ENCODE measurements at regions not wholly inside any gene's neighbourhood (a gene's known extent, or its start where the extent isn't known, plus 50 kb on each side); places are given as distances from the start of the nearest gene placed in this dataset.
"Not testable (repeated sequence)": the region's sequence is repeated elsewhere in the genome, so short reads cannot be mapped to it uniquely, and the experiment has no call there.

GRCh38 chr5:158471535-158471924 lies 612.6 kb upstream of the CLINT1 start:
- no peak for DNase-seq

GRCh38 chr5:158470764-158471534 lies 612.0 kb upstream of the CLINT1 start:
- no peak for DNase-seq

GRCh38 chr5:158468444-158468843 lies 609.5 kb upstream of the CLINT1 start:
- no peak for DNase-seq

- DNase-seq = no peak
These were observed 607.2 kb upstream of the CLINT1 start for GRCh38 chr5:158466191-158466590.

GRCh38 chr5:158465086-158465972 lies 606.4 kb upstream of the CLINT1 start:
- no peak for DNase-seq

- DNase-seq = no peak
These were observed 605.4 kb upstream of the CLINT1 start for GRCh38 chr5:158464383-158464782.

GRCh38 chr5:158463938-158464337 lies 605.0 kb upstream of the CLINT1 start:
- DNase-seq = no peak

GRCh38 chr5:158463188-158463587 lies 604.2 kb upstream of the CLINT1 start:
- no peak for DNase-seq

GRCh38 chr5:158462349-158463114 lies 603.6 kb upstream of the CLINT1 start:
- no peak for DNase-seq

GRCh38 chr5:158461240-158461854 lies 602.4 kb upstream of the CLINT1 start:
- DNase-seq = no peak

GRCh38 chr5:158458086-158458485 lies 599.1 kb upstream of the CLINT1 start:
- DNase-seq = no peak

GRCh38 chr5:158456756-158457155 lies 597.8 kb upstream of the CLINT1 start:
- no peak for DNase-seq

- DNase-seq = no peak
These were observed 597.3 kb upstream of the CLINT1 start for GRCh38 chr5:158456241-158456640.

GRCh38 chr5:158451993-158452672 lies 593.2 kb upstream of the CLINT1 start:
- DNase-seq = no peak

- DNase-seq = no peak
These were observed 592.5 kb upstream of the CLINT1 start for GRCh38 chr5:158451203-158451992.

GRCh38 chr5:158450751-158451171 lies 591.8 kb upstream of the CLINT1 start:
- no peak for DNase-seq

- DNase-seq = not testable (repeated sequence)
These were observed 587.8 kb upstream of the CLINT1 start for GRCh38 chr5:158446761-158447160.

GRCh38 chr5:158439204-158439603 lies 580.3 kb upstream of the CLINT1 start:
- not testable (repeated sequence) for DNase-seq

GRCh38 chr5:158436271-158437065 lies 577.5 kb upstream of the CLINT1 start:
- DNase-seq = no peak

- peak; percentile 5 for DNase-seq
These were observed 576.2 kb upstream of the CLINT1 start for GRCh38 chr5:158435161-158435616.
